MCF 10A (cell line): ENCODE measurements at regions not wholly inside any gene's neighbourhood (a gene's known extent, or its start where the extent isn't known, plus 50 kb on each side); places are given as distances from the start of the nearest gene placed in this dataset.

ENCODE experiments used
- BruUV-seq: library from RNA; stranded (reverse); fragments of 400-500 nt; replicated peaks from 2 replicates; lab custom pipeline; 2021; lab: Mats Ljungman, UMichigan
- CTCF ChIA-PET: fragments of 300-600 bp; sonication (Branson Sonifier 250); formaldehyde crosslinking; extraction: SDS; loops from one replicate; lab custom pipeline; 2021; ENCODE audit warnings: antibody characterized with exemption, inconsistent platforms; lab: Yijun Ruan, JAX
- POLR2A ChIA-PET: fragments of 300-600, 350-650 bp; sonication (Branson Sonifier 250); formaldehyde crosslinking; extraction: SDS; loops from one replicate; lab custom pipeline; 2020; ENCODE audit warnings: antibody characterized with exemption, inconsistent platforms; lab: Yijun Ruan, JAX
- DNase-seq: peaks from one replicate; pipeline ENCODE4 v3.0.0-alpha.2; 2018; ENCODE audit not compliant: unreplicated experiment
- H3K27ac Mint-ChIP-seq: one replicate; pipeline ENCODE4 v1.8.0; 2022; ENCODE audit warnings: mild to moderate bottlenecking, low read depth, mixed read lengths; ENCODE audit not compliant: unreplicated experiment
- H3K27me3 Mint-ChIP-seq: one replicate; pipeline ENCODE4 v1.8.0; 2022; ENCODE audit warnings: mixed read lengths; ENCODE audit not compliant: insufficient read depth, unreplicated experiment
- H3K36me3 Mint-ChIP-seq: one replicate; pipeline ENCODE4 v1.8.0; 2022; ENCODE audit warnings: mild to moderate bottlenecking, moderate library complexity, mixed read lengths; ENCODE audit not compliant: insufficient read depth, unreplicated experiment
- H3K4me1 Mint-ChIP-seq: one replicate; pipeline ENCODE4 v1.8.0; 2022; ENCODE audit warnings: mixed read lengths; ENCODE audit not compliant: insufficient read depth, unreplicated experiment
- H3K4me3 Mint-ChIP-seq: one replicate; pipeline ENCODE4 v1.8.0; 2022; ENCODE audit warnings: mild to moderate bottlenecking, moderate library complexity, mixed read lengths; ENCODE audit not compliant: unreplicated experiment
- H3K9me3 Mint-ChIP-seq: one replicate; pipeline ENCODE4 v1.8.0; 2022; ENCODE audit warnings: mixed read lengths; ENCODE audit not compliant: unreplicated experiment
- intact Hi-C: fragments of 100-400 bp; cut with micrococcal nuclease; formaldehyde crosslinking; loops from 2 replicates; pipeline ENCODE4 v1.14.1; 2022
- TF ChIP-seq, protein P1 (sequence below): fragments of 200-600 bp; IDR thresholded peaks from one replicate; pipeline ENCODE4 v1.8.0; 2022; ENCODE audit warnings: antibody characterized with exemption, mild to moderate bottlenecking; ENCODE audit not compliant: unreplicated experiment

DNA sequence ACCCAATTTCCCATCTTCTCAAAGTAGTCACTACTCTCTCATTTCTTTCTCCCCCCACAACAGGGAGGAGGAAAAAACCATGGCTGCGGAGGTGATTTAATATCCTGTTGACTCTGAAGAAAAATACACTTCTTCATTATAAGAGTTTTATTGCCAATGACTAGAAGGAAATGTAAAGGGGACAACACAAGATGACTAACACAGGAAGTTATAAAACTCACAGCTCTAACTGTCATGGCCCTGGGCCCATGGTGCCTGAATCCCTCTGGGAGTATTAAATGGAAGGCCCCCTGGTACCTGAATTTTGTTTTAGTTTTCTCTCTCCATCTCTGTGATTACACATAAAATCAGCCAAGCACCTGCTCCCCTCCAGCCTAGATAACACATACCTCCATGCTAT, 352.8 kb upstream of the FAT3 start:
- no peaks in the 10 kb centered on the region for H3K36me3 Mint-ChIP-seq
- DNase-seq, result peak; percentile 20
- ChIA-PET POLR2A (interaction anchor here (0.6 kb wide), 1 partner anchor 134 kb away, joined by 3 read pairs; no protein-coding TSS in a partner anchor), CTCF (no interaction called here)
- no peak overlapping the region for H3K27ac Mint-ChIP-seq
- intact Hi-C loops, result no loop called here
- BruUV-seq, result no TSS peak
- H3K4me1 Mint-ChIP-seq, result peaks cover 6% of the 10 kb centered on the region
- no peaks in the 10 kb centered on the region for H3K27me3 Mint-ChIP-seq
- no peaks in the 10 kb centered on the region for H3K9me3 Mint-ChIP-seq
- TF ChIP-seq, protein P1, sequence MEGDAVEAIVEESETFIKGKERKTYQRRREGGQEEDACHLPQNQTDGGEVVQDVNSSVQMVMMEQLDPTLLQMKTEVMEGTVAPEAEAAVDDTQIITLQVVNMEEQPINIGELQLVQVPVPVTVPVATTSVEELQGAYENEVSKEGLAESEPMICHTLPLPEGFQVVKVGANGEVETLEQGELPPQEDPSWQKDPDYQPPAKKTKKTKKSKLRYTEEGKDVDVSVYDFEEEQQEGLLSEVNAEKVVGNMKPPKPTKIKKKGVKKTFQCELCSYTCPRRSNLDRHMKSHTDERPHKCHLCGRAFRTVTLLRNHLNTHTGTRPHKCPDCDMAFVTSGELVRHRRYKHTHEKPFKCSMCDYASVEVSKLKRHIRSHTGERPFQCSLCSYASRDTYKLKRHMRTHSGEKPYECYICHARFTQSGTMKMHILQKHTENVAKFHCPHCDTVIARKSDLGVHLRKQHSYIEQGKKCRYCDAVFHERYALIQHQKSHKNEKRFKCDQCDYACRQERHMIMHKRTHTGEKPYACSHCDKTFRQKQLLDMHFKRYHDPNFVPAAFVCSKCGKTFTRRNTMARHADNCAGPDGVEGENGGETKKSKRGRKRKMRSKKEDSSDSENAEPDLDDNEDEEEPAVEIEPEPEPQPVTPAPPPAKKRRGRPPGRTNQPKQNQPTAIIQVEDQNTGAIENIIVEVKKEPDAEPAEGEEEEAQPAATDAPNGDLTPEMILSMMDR, result no peak
- H3K4me3 Mint-ChIP-seq, result no peak overlapping the region

DNA sequence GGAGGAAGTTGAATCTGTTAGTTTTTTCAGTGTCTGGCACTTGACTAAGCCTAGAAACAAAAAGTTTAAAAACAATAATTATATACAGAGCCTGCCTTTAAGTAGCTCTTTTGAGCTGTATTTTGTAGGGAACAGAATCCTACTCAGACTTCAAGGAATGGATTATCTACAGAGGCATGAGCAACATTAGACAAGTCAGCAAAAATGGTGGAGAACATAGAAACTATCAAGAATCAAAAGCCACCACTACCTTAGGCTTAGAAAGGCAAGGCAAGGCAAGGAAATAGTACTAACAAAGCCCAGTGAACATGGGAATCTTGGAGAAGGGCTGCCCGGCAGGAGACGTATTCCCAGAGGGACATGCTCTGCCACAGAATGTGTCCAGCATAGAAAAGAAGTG, 353.6 kb upstream of the FAT3 start:
- TF ChIP-seq, protein P1, result no peak
- Mint-ChIP-seq H3K36me3 (no peaks in the 10 kb centered on the region), H3K4me1 (peaks cover 12% of the 10 kb centered on the region), H3K27me3 (no peaks in the 10 kb centered on the region), H3K27ac (no peak overlapping the region), H3K4me3 (no peak overlapping the region), H3K9me3 (no peaks in the 10 kb centered on the region)
- DNase-seq, result no peak
- POLR2A ChIA-PET, result interaction anchor here (0.8 kb wide), 1 partner anchor 49 kb away, joined by 3 read pairs; no protein-coding TSS in a partner anchor
- CTCF ChIA-PET, result interaction anchor here (0.8 kb wide), 1 partner anchor 985 kb away, joined by 3 read pairs; no protein-coding TSS in a partner anchor
- BruUV-seq, result no TSS peak
- intact Hi-C loops, result no loop called here

DNA sequence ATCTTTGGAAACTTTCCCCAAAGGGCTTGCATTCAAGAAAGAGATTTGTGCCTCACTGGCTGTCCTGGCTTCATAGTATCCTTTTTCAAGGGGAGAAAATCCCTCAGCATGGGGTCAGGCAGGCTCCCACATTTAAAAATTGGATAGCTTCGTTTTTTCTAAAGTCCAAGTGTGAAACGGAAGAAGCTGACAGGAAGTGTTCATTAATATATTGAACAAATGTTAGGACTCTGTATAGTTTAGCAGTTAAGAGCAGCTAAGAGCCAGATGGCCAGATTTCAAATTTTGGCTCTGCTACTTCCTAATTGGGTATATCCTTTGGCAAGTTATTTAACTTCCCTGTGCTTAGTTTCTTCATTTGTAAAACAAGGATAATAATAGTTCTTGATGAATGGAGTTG, 354.9 kb upstream of the FAT3 start:
- no peak for DNase-seq
- BruUV-seq, result no TSS peak
- intact Hi-C loops, result no loop called here
- H3K27ac Mint-ChIP-seq, result no peak overlapping the region
- H3K4me3 Mint-ChIP-seq, result no peak overlapping the region
- H3K9me3 Mint-ChIP-seq, result no peaks in the 10 kb centered on the region
- TF ChIP-seq, protein P1, result no peak
- POLR2A ChIA-PET, result interaction anchor here (0.6 kb wide), 1 partner anchor 1559 kb away, joined by 3 read pairs; no protein-coding TSS in a partner anchor
- no peaks in the 10 kb centered on the region for H3K36me3 Mint-ChIP-seq
- CTCF ChIA-PET, result no interaction called here
- peaks cover 12% of the 10 kb centered on the region for H3K4me1 Mint-ChIP-seq
- no peaks in the 10 kb centered on the region for H3K27me3 Mint-ChIP-seq

DNA sequence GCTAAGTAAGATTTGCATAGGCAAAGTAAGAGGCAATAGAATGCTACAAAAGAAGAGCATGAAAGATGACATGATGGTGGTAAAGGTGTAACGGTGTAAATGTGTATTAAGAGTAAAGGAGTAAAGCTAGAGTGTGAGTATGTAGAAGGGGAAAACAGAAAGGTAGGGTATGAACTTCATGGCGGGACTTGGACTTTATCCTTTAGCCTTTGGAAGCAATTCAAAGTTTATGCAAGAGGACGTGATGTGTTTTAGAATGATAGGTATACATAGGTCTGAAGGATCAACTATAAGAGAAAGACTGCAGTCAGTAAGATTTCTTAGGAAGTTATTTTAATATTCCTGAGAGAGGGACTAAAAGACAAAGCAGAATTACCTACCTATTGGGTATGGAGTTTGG, 358.0 kb upstream of the FAT3 start:
- POLR2A ChIA-PET, result no interaction called here

More for the DNA sequence above, 358.0 kb upstream of the FAT3 start:
- CTCF ChIA-PET, result no interaction called here
- Mint-ChIP-seq H3K9me3 (no peaks in the 10 kb centered on the region), H3K4me3 (no peak overlapping the region), H3K27me3 (no peaks in the 10 kb centered on the region), H3K36me3 (no peaks in the 10 kb centered on the region), H3K4me1 (peaks cover 6% of the 10 kb centered on the region), H3K27ac (no peak overlapping the region)
- TF ChIP-seq, protein P1, result no peak
- BruUV-seq, result no TSS peak
- intact Hi-C loops, result no loop called here
- no peak for DNase-seq
